ENCODE measurements at regions not wholly inside any gene's neighbourhood (a gene's known extent, or its start where the extent isn't known, plus 50 kb on each side); places are given as distances from the start of the nearest gene placed in this dataset.

DNA sequence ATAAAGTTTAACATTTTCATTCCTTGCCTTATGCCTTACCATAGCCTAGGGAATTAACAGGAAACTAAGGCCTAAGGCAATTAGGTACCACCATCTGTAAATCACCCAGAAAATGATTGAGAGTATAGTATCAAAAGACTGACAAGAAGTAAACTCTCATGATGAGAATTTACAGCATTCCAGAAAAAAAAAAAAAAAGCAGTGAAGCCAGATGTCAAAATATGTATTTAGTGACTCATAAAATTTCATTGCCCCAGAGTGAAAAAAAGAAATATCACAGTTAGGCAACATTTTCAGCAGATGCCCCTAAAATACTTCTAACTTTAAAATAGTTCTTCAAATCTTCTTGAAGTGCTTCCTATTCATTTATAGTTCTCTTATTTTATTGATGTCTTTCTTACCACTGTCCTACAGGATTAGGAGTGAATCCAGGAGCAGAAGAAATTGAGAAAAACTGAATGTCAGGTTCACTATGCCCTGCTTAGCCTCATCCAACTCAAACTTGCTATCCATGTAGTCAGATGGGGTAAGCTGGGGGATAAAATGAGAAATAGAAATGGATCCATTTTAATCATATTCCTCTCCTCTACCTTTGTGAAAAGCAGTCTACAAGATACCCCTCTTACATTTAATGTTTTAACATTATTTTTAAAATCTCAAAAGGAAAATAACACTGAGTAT lies 57.3 kb upstream of the TANK start:
- no peak overlapping the region for H3K27ac ChIP-seq
- no peaks in the 10 kb centered on the region for H3K27me3 ChIP-seq
- TF ChIP-seq EP300 (IDR thresholded peaks at IDR 0.05): no peak
- TF ChIP-seq POLR2AphosphoS5 (IDR thresholded peaks at IDR 0.05): no peak
- TF ChIP-seq, protein P1, sequence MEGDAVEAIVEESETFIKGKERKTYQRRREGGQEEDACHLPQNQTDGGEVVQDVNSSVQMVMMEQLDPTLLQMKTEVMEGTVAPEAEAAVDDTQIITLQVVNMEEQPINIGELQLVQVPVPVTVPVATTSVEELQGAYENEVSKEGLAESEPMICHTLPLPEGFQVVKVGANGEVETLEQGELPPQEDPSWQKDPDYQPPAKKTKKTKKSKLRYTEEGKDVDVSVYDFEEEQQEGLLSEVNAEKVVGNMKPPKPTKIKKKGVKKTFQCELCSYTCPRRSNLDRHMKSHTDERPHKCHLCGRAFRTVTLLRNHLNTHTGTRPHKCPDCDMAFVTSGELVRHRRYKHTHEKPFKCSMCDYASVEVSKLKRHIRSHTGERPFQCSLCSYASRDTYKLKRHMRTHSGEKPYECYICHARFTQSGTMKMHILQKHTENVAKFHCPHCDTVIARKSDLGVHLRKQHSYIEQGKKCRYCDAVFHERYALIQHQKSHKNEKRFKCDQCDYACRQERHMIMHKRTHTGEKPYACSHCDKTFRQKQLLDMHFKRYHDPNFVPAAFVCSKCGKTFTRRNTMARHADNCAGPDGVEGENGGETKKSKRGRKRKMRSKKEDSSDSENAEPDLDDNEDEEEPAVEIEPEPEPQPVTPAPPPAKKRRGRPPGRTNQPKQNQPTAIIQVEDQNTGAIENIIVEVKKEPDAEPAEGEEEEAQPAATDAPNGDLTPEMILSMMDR (IDR thresholded peaks at IDR 0.05): no peak
- TF ChIP-seq POLR2A (IDR thresholded peaks at IDR 0.05): no peak
- H3K9me3 ChIP-seq: no peaks in the 10 kb centered on the region
- no peak overlapping the region for H3K4me3 ChIP-seq
- intact Hi-C loops (cut with DNase I): no loop called here
- no peak for DNase-seq
- peaks cover 0 to 12% (median 5%) of the 10 kb centered on the region in 4 donors for H3K4me1 ChIP-seq
- no peaks in the 10 kb centered on the region for H3K36me3 ChIP-seq

DNA sequence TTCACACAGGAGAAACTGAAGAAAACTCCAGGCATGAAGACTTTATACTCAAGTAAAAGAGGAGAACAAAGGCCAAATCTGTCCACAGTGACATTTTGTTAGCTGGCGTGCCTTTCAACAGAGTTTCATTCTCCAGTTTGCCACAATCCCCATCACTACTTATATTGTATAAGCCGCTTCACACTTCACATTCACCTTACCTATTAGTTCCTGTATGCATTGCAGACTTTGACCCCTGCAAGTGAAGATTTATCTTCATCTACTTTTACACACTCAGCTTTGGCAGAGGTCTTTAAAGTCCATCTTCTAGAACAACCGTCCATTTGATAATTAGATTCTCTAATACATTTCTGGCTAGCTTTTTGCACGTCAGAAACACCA lies 56.8 kb upstream of the TANK start:
- Histone ChIP-seq H3K4me3 (no peak overlapping the region), H3K9me3 (no peaks in the 10 kb centered on the region), H3K4me1 (peaks cover 0 to 12% (median 5%) of the 10 kb centered on the region in 4 donors), H3K27me3 (no peaks in the 10 kb centered on the region), H3K27ac (no peak overlapping the region), H3K36me3 (no peaks in the 10 kb centered on the region)
- intact Hi-C loops (cut with DNase I): no loop called here
- WGBS, 2 donors: 24 to 73% methylated on average over 4 of the region's 4 CpGs
- TF ChIP-seq POLR2AphosphoS5 (IDR thresholded peaks at IDR 0.05): no peak
- TF ChIP-seq, protein P1 (IDR thresholded peaks at IDR 0.05): no peak
- no peak for DNase-seq

DNA sequence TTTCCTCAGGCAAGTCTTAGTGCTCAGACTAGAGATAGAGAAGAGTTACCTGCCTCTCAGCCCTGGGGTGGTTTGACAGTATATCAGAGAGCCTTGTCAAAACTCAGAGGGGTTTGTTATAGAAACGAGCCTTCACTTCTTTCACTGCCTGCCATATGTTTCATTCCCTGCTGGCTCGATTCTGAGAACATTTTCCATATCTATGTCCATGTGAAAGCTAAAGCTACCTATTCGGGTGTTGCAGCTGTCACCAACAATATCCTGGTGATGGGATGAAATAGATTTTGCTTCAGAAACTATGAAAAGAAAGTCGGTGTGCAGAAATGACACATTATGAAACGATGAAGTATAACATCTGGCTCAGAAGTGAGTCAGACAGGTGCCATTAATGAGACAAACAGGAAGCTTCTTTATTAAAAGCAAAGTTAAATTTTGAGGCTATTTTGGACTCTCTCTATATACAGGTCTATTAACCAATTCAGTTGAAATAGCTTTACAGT lies 56.1 kb upstream of the TANK start:
- intact Hi-C loops (cut with DNase I): no loop called here
- Histone ChIP-seq H3K4me3 (no peak overlapping the region), H3K27me3 (no peaks in the 10 kb centered on the region), H3K27ac (no peak overlapping the region), H3K9me3 (no peaks in the 10 kb centered on the region), H3K4me1 (peaks cover 0 to 12% (median 5%) of the 10 kb centered on the region in 4 donors), H3K36me3 (no peaks in the 10 kb centered on the region)
- no peak for DNase-seq
- WGBS, 2 donors: 66 to 74% methylated on average over 5 of the region's 5 CpGs
- TF ChIP-seq, protein P1 (IDR thresholded peaks at IDR 0.05): no peak
- TF ChIP-seq POLR2AphosphoS5 (IDR thresholded peaks at IDR 0.05) (no peak), POLR2A (IDR thresholded peaks at IDR 0.05) (no peak), EP300 (IDR thresholded peaks at IDR 0.05) (no peak)

DNA sequence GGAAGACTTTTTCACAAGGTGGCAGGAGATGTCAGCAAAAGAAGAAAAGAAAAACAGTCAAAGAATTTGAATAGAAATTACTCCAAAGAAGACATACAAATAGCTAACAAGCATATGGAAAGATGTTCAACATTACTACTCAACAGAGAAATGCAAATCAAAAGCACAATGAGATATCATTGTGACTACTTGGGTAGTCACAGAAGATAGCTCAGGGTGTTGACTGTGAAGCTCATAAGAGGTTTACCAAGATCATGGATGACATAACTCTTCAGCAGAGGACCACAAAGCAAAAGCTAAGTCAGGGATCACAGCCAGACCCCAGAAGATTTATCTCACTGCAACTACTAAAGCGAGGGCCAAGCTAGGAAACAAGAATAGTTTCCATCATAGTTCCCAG lies 53.0 kb upstream of the TANK start:
- intact Hi-C loops (cut with DNase I): no loop called here
- no peak overlapping the region for H3K27ac ChIP-seq
- H3K4me1 ChIP-seq: peaks cover 0 to 10% (median 5%) of the 10 kb centered on the region in 4 donors
- H3K4me3 ChIP-seq: no peak overlapping the region
- H3K36me3 ChIP-seq: no peaks in the 10 kb centered on the region
- 92 to 94% methylated on average over 1 of the region's 1 CpG for WGBS, 2 donors
- no peaks in the 10 kb centered on the region for H3K27me3 ChIP-seq
- no peak for DNase-seq
- H3K9me3 ChIP-seq: no peaks in the 10 kb centered on the region
- TF ChIP-seq POLR2AphosphoS5 (IDR thresholded peaks at IDR 0.05) (no peak), POLR2A (IDR thresholded peaks at IDR 0.05) (no peak), EP300 (IDR thresholded peaks at IDR 0.05) (no peak)
- TF ChIP-seq, protein P1 (IDR thresholded peaks at IDR 0.05): no peak
